Smooth muscle cell (in vitro differentiated cells): ENCODE measurements at regions not wholly inside any gene's neighbourhood (a gene's known extent, or its start where the extent isn't known, plus 50 kb on each side); places are given as distances from the start of the nearest gene placed in this dataset.

Experiments used
- DNase-seq: peaks from one replicate; lab custom pipeline; 2025; ENCODE audit not compliant: unreplicated experiment; lab: John Stamatoyannopoulos, UW
- H2AFZ ChIP-seq: fragments of 200-600 bp; sonication (generic); 2 replicates; pipeline ENCODE4 v1.6.0; 2016; ENCODE audit warnings: antibody characterized with exemption, low read depth, mild to moderate bottlenecking
- H3F3A ChIP-seq: fragments of 200-600 bp; sonication (generic); 2 replicates; pipeline ENCODE4 v1.6.0; 2017; ENCODE audit warnings: antibody characterized with exemption, low read depth
- H3K27ac ChIP-seq: fragments of 200-600 bp; sonication (generic); 2 replicates; pipeline ENCODE4 v1.5.1; 2016; ENCODE audit warnings: low read depth, mild to moderate bottlenecking
- H3K27me3 ChIP-seq: fragments of 200-600 bp; sonication (generic); 2 replicates; pipeline ENCODE4 v1.6.1; 2016; ENCODE audit warnings: low read depth, mild to moderate bottlenecking
- H3K36me3 ChIP-seq: fragments of 200-600 bp; sonication (generic); 2 replicates; pipeline ENCODE4 v1.5.1; 2016; ENCODE audit warnings: low read depth
- H3K4me1 ChIP-seq: fragments of 200-600 bp; sonication (generic); 2 replicates; pipeline ENCODE4 v1.5.1; 2016; ENCODE audit warnings: low read depth
- H3K4me2 ChIP-seq: fragments of 200-600 bp; sonication (generic); 2 replicates; pipeline ENCODE4 v1.6.0; 2016; ENCODE audit warnings: mild to moderate bottlenecking
- H3K4me3 ChIP-seq: fragments of 200-600 bp; sonication (generic); 2 replicates; pipeline ENCODE4 v1.5.1; 2016; ENCODE audit warnings: mild to moderate bottlenecking
- H3K79me2 ChIP-seq: fragments of 200-600 bp; sonication (generic); 2 replicates; pipeline ENCODE4 v1.6.0; 2016; ENCODE audit warnings: low read depth, mild to moderate bottlenecking
- H3K9ac ChIP-seq: fragments of 200-600 bp; sonication (generic); 2 replicates; pipeline ENCODE4 v1.6.0; 2016; ENCODE audit warnings: low read depth
- H3K9me3 ChIP-seq: fragments of 200-600 bp; sonication (generic); replicated peaks from 2 replicates; pipeline ENCODE4 v1.5.1; 2016; ENCODE audit warnings: low read depth
- H4K20me1 ChIP-seq: fragments of 200-600 bp; sonication (generic); 2 replicates; pipeline ENCODE4 v1.6.0; 2016; ENCODE audit warnings: low read depth
- CTCF ChIP-seq: fragments of 200-600 bp; sonication (generic); IDR thresholded peaks from 2 replicates; pipeline ENCODE4 v1.5.1; 2017; ENCODE audit warnings: borderline replicate concordance, mild to moderate bottlenecking, antibody characterized with exemption; ENCODE audit not compliant: insufficient read depth, poor library complexity, severe bottlenecking
- WGBS: methylation state at CpG from one replicate; pipeline ENCODE4 v1.1.7; 2016; ENCODE audit warnings: low lambda C conversion rate; 5-methylcytosine and 5-hydroxymethylcytosine counted together

- H3K9me3 ChIP-seq, result no peaks in the 10 kb centered on the region
- no peaks in the 10 kb centered on the region for H3K79me2 ChIP-seq
- WGBS, result 75% methylated on average over 3 of the region's 3 CpGs
- no peak overlapping the region for H2AFZ ChIP-seq
- no peaks in the 10 kb centered on the region for H3K4me1 ChIP-seq
- no peaks in the 10 kb centered on the region for H3K27me3 ChIP-seq
- no peaks in the 10 kb centered on the region for H3F3A ChIP-seq
- no peak overlapping the region for H3K27ac ChIP-seq
- H4K20me1 ChIP-seq, result no peaks in the 10 kb centered on the region
- DNase-seq, result no peak
- no peak overlapping the region for H3K9ac ChIP-seq
- no peak overlapping the region for H3K4me3 ChIP-seq
- H3K36me3 ChIP-seq, result no peaks in the 10 kb centered on the region
- TF ChIP-seq CTCF, result no peak
- no peak overlapping the region for H3K4me2 ChIP-seq
These were observed 415.4 kb downstream of the CDH9 start for GRCh38 chr5:26622947-26623346.

- Histone ChIP-seq H3K27me3 (no peaks in the 10 kb centered on the region), H4K20me1 (no peaks in the 10 kb centered on the region), H3K4me3 (no peak overlapping the region), H3K4me2 (no peak overlapping the region), H3K36me3 (no peaks in the 10 kb centered on the region), H3K79me2 (no peaks in the 10 kb centered on the region), H3K9ac (no peak overlapping the region), H3K4me1 (no peaks in the 10 kb centered on the region), H3K9me3 (no peaks in the 10 kb centered on the region), H3K27ac (no peak overlapping the region), H3F3A (no peaks in the 10 kb centered on the region), H2AFZ (no peak overlapping the region)
- 83% methylated on average over 1 of the region's 1 CpG for WGBS
- DNase-seq, result no peak
- no peak for TF ChIP-seq CTCF
These were observed 427.8 kb downstream of the CDH9 start for GRCh38 chr5:26610577-26610976.

DNA sequence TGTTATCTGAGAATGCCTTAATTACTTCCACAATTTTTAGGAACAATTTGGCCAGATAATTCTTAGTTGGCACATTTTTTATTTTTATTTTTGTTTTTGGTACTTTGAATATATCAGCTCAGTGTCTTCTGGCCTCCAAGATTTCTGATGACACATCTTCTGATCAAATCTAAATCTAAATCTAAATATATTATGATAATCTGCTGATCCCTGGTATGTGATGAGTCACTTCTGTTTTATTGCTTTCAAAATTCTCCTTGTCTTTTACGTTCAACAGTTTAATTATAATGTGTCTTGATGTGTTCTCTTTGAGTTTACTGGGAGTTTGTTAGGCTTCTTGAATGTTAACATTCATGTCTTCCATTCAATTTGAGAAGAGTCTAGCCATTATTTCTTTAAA, 436.8 kb downstream of the CDH9 start:
- no peak for DNase-seq
- H3K9me3 ChIP-seq, result no peaks in the 10 kb centered on the region
- no peaks in the 10 kb centered on the region for H4K20me1 ChIP-seq
- H2AFZ ChIP-seq, result no peak overlapping the region
- WGBS, result 48% methylated on average over 1 of the region's 1 CpG
- H3K27ac ChIP-seq, result no peak overlapping the region
- no peaks in the 10 kb centered on the region for H3K79me2 ChIP-seq
- H3K27me3 ChIP-seq, result no peaks in the 10 kb centered on the region
- no peak overlapping the region for H3K4me3 ChIP-seq
- H3K9ac ChIP-seq, result no peak overlapping the region
- H3K4me1 ChIP-seq, result no peaks in the 10 kb centered on the region
- no peak overlapping the region for H3K4me2 ChIP-seq
- H3F3A ChIP-seq, result no peaks in the 10 kb centered on the region
- TF ChIP-seq CTCF, result no peak
- H3K36me3 ChIP-seq, result no peaks in the 10 kb centered on the region

GRCh38 chr5:26582350-26583045, 455.9 kb downstream of the CDH9 start:
- H3K27ac ChIP-seq, result no peak overlapping the region
- no peak overlapping the region for H3K4me3 ChIP-seq
- no peaks in the 10 kb centered on the region for H3F3A ChIP-seq
- H3K4me1 ChIP-seq, result no peaks in the 10 kb centered on the region
- no peak overlapping the region for H3K9ac ChIP-seq
- no peaks in the 10 kb centered on the region for H3K27me3 ChIP-seq
- H4K20me1 ChIP-seq, result no peaks in the 10 kb centered on the region
- H3K9me3 ChIP-seq, result no peaks in the 10 kb centered on the region
- no peak overlapping the region for H2AFZ ChIP-seq
- WGBS, result 55% methylated on average over 1 of the region's 1 CpG
- no peak for TF ChIP-seq CTCF
- no peak for DNase-seq
- no peak overlapping the region for H3K4me2 ChIP-seq
- H3K36me3 ChIP-seq, result no peaks in the 10 kb centered on the region
- no peaks in the 10 kb centered on the region for H3K79me2 ChIP-seq
